ENCODE measurements at regions not wholly inside any gene's neighbourhood (a gene's known extent, or its start where the extent isn't known, plus 50 kb on each side); places are given as distances from the start of the nearest gene placed in this dataset.
A peak's percentile ranks its signal among the peaks of the same experiment; 100 is the strongest.

DNA sequence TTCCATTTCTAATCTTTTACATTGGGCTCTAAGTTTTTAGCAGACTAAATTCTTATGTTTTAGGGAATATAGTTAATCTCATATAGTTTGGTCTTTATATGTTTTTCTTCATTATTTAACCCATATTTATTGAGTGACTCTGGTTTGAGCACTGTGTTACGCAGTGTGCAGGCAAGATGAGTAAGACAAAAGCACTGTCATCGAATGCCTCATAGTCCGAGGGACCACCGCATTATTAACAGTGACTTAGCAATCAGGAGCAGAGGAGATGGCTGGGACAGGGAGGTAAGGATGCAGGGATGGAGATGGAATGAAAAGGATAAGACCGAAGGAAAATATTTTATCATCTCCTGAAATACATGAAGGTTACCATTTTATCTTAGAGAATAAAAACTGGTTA lies 65.2 kb upstream of the CTSC start:
- TF ChIP-seq EP300 (IDR thresholded peaks at IDR 0.05) (no peak), CTCF (IDR thresholded peaks at IDR 0.05) (no peak), POLR2A (IDR thresholded peaks at IDR 0.05) (no peak), POLR2AphosphoS5 (IDR thresholded peaks at IDR 0.05) (no peak)
- no peaks in the 10 kb centered on the region for H3K9me3 ChIP-seq
- H3K27ac ChIP-seq: peak overlapping the region; percentile 18 to 55 (median 37)
- DNase-seq: no peak
- intact Hi-C loops (cut with DNase I): no loop called here
- no peaks in the 10 kb centered on the region for H3K27me3 ChIP-seq
- H3K4me3 ChIP-seq: no peak overlapping the region
- 84 to 91% methylated on average over 5 of the region's 5 CpGs for WGBS, 2 donors
- H3K36me3 ChIP-seq: no peaks in the 10 kb centered on the region
- H3K4me1 ChIP-seq: peaks cover 0 to 29% (median 25%) of the 10 kb centered on the region in 4 donors

GRCh38 chr11:88402192-88402715 lies 64.7 kb upstream of the CTSC start:
- Histone ChIP-seq H3K27me3 (no peaks in the 10 kb centered on the region), H3K27ac (peak overlapping the region; percentile 18 to 55 (median 37)), H3K4me3 (no peak overlapping the region), H3K36me3 (no peaks in the 10 kb centered on the region), H3K9me3 (no peaks in the 10 kb centered on the region), H3K4me1 (peaks cover 0 to 31% (median 25%) of the 10 kb centered on the region in 4 donors)
- TF ChIP-seq CTCF (IDR thresholded peaks at IDR 0.05): no peak
- 58 to 74% methylated on average over 2 of the region's 2 CpGs for WGBS, 2 donors
- intact Hi-C loops (cut with DNase I): no loop called here
- DNase-seq: no peak

DNA sequence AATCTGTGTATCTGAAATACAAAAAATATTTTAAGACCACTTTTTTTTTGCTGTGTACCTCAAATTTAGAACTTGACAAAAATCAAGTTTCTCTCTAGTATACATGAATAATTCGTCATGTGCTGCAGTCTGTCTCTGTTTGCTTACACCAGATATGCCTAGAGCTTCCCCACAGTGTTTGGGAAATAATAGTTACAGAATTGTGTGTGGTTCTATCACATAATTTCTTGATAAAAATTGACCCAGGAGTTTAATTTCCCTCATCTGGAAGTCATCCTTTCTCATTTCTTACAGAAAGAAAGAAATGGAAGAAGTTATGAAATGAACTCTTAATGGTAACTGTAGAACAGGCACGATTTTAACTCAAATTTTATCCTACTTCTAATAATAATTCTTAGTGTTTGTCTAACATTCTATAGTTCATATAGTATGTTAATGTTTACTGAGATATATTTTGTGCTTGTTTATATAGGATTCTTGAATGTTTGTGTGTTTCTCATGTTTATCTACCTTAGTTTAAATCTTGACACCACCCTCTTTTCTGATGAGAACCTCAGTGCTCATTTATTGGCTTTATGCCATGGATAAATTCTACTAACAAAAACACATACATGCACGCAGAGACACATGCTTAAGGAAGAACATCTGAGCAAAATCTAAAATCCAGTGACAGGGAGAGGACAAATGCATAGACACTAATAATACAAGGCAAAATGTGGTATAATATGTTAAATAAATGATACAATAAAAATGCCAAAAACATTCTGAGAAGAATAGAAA lies 61.4 kb upstream of the CTSC start:
- Histone ChIP-seq H3K9me3 (no peaks in the 10 kb centered on the region), H3K4me3 (no peak overlapping the region), H3K36me3 (no peaks in the 10 kb centered on the region), H3K27me3 (no peaks in the 10 kb centered on the region), H3K27ac (no peak overlapping the region), H3K4me1 (peaks cover 0 to 31% (median 21%) of the 10 kb centered on the region in 4 donors)
- WGBS, 2 donors: 80 to 83% methylated on average over 3 of the region's 3 CpGs
- TF ChIP-seq CTCF (IDR thresholded peaks at IDR 0.05) (no peak), EP300 (IDR thresholded peaks at IDR 0.05) (no peak), POLR2AphosphoS5 (IDR thresholded peaks at IDR 0.05) (no peak), POLR2A (IDR thresholded peaks at IDR 0.05) (no peak)
- intact Hi-C loops (cut with DNase I): no loop called here
- no peak for DNase-seq

- H3K9me3 ChIP-seq: no peaks in the 10 kb centered on the region
- H3K36me3 ChIP-seq: no peaks in the 10 kb centered on the region
- H3K27me3 ChIP-seq: no peaks in the 10 kb centered on the region
- WGBS, 2 donors: 45 to 52% methylated on average over 2 of the region's 2 CpGs
- intact Hi-C loops (cut with DNase I): no loop called here
- DNase-seq: no peak
- no peak for TF ChIP-seq CTCF (IDR thresholded peaks at IDR 0.05)
- TF ChIP-seq POLR2A (IDR thresholded peaks at IDR 0.05): no peak
- TF ChIP-seq POLR2AphosphoS5 (IDR thresholded peaks at IDR 0.05): no peak
- TF ChIP-seq EP300 (IDR thresholded peaks at IDR 0.05): no peak
- peaks cover 0 to 31% (median 20%) of the 10 kb centered on the region in 4 donors for H3K4me1 ChIP-seq
- no peak overlapping the region for H3K27ac ChIP-seq
- no peak overlapping the region for H3K4me3 ChIP-seq
These were observed 60.8 kb upstream of the CTSC start for GRCh38 chr11:88398372-88398771.
